ENCODE measurements at regions not wholly inside any gene's neighbourhood (a gene's known extent, or its start where the extent isn't known, plus 50 kb on each side); places are given as distances from the start of the nearest gene placed in this dataset.

GRCh38 chr13:91195789-91196188 lies 151.7 kb upstream of the MIR17HG start:
- Histone ChIP-seq H3K36me3 (ENCODE audit: insufficient read depth, low read length, poor library complexity, severe bottlenecking) (no peaks in the 10 kb centered on the region), H3K4me1 (ENCODE audit: insufficient read depth, low read length, poor library complexity, severe bottlenecking) (no peaks in the 10 kb centered on the region), H3K4me3 (ENCODE audit: low read depth, low read length, poor library complexity, severe bottlenecking) (no peak overlapping the region), H3K27ac (ENCODE audit: low read depth, low read length, poor library complexity, severe bottlenecking) (no peak overlapping the region), H3K27me3 (replicated peaks; ENCODE audit: insufficient read depth, low read depth, low read length, poor library complexity) (peaks cover 32% of the 10 kb centered on the region), H3K9me3 (ENCODE audit: low read depth, low read length, poor library complexity, severe bottlenecking) (no peaks in the 10 kb centered on the region)
- no TSS peak for BruUV-seq (replicated peaks)
- intact Hi-C loops (cut with micrococcal nuclease; ENCODE audit: unreplicated experiment) = no loop called here
- TF ChIP-seq CTCF (conservative IDR thresholded peaks at IDR 0.05; ENCODE audit: low read depth, low read length) (no peak), EZH2 (IDR thresholded peaks at IDR 0.05; ENCODE audit: borderline replicate concordance, low read depth, low read length, poor library complexity, severe bottlenecking) (no peak)
- DNase-seq (ENCODE audit: low spot score) = no peak
- ChIA-PET CTCF (no interaction called here), POLR2A (ENCODE audit: low non-redundant PET) (no interaction called here)

- DNase-seq (ENCODE audit: low spot score) = no peak
- no peaks in the 10 kb centered on the region for H3K9me3 ChIP-seq (ENCODE audit: low read depth, low read length, poor library complexity, severe bottlenecking)
- peaks cover 32% of the 10 kb centered on the region for H3K27me3 ChIP-seq (replicated peaks; ENCODE audit: insufficient read depth, low read depth, low read length, poor library complexity)
- no peak overlapping the region for H3K27ac ChIP-seq (ENCODE audit: low read depth, low read length, poor library complexity, severe bottlenecking)
- intact Hi-C loops (cut with micrococcal nuclease; ENCODE audit: unreplicated experiment) = no loop called here
- ChIA-PET POLR2A (ENCODE audit: low non-redundant PET) (no interaction called here), CTCF (no interaction called here)
- BruUV-seq (replicated peaks) = no TSS peak
- no peaks in the 10 kb centered on the region for H3K36me3 ChIP-seq (ENCODE audit: insufficient read depth, low read length, poor library complexity, severe bottlenecking)
- no peak overlapping the region for H3K4me3 ChIP-seq (ENCODE audit: low read depth, low read length, poor library complexity, severe bottlenecking)
- H3K4me1 ChIP-seq (ENCODE audit: insufficient read depth, low read length, poor library complexity, severe bottlenecking) = no peaks in the 10 kb centered on the region
- no peak for TF ChIP-seq EZH2 (IDR thresholded peaks at IDR 0.05; ENCODE audit: borderline replicate concordance, low read depth, low read length, poor library complexity, severe bottlenecking)
- TF ChIP-seq CTCF (conservative IDR thresholded peaks at IDR 0.05; ENCODE audit: low read depth, low read length) = no peak
These were observed 150.5 kb upstream of the MIR17HG start for GRCh38 chr13:91196958-91197357.

GRCh38 chr13:91199866-91200265 lies 147.6 kb upstream of the MIR17HG start:
- no TSS peak for BruUV-seq (replicated peaks)
- TF ChIP-seq EZH2 (IDR thresholded peaks at IDR 0.05; ENCODE audit: borderline replicate concordance, low read depth, low read length, poor library complexity, severe bottlenecking) (no peak), CTCF (conservative IDR thresholded peaks at IDR 0.05; ENCODE audit: low read depth, low read length) (no peak)
- Histone ChIP-seq H3K27ac (ENCODE audit: low read depth, low read length, poor library complexity, severe bottlenecking) (no peak overlapping the region), H3K27me3 (replicated peaks; ENCODE audit: insufficient read depth, low read depth, low read length, poor library complexity) (peaks cover 22% of the 10 kb centered on the region), H3K9me3 (ENCODE audit: low read depth, low read length, poor library complexity, severe bottlenecking) (no peaks in the 10 kb centered on the region), H3K4me1 (ENCODE audit: insufficient read depth, low read length, poor library complexity, severe bottlenecking) (no peaks in the 10 kb centered on the region), H3K4me3 (ENCODE audit: low read depth, low read length, poor library complexity, severe bottlenecking) (no peak overlapping the region), H3K36me3 (ENCODE audit: insufficient read depth, low read length, poor library complexity, severe bottlenecking) (no peaks in the 10 kb centered on the region)
- intact Hi-C loops (cut with micrococcal nuclease; ENCODE audit: unreplicated experiment) = no loop called here
- CTCF ChIA-PET = no interaction called here
- POLR2A ChIA-PET (ENCODE audit: low non-redundant PET) = no interaction called here
- DNase-seq (ENCODE audit: low spot score) = no peak

Data from A673 (cell line).